ENCODE measurements at regions not wholly inside any gene's neighbourhood (a gene's known extent, or its start where the extent isn't known, plus 50 kb on each side); places are given as distances from the start of the nearest gene placed in this dataset.

- TF ChIP-seq POLR2A (IDR thresholded peaks at IDR 0.05; ENCODE audit: low read depth): no peak
- TF ChIP-seq CTCF (IDR thresholded peaks at IDR 0.05): no peak
- no peak for TF ChIP-seq EP300 (IDR thresholded peaks at IDR 0.05)
- TF ChIP-seq POLR2AphosphoS5 (IDR thresholded peaks at IDR 0.05): no peak
Observed at GRCh38 chr2:133823226-133823550, 254.9 kb upstream of the NCKAP5 start.

Data from esophagus muscularis mucosa (tissue), 4 donors.